GM18505 (cell line): ENCODE measurements at regions not wholly inside any gene's neighbourhood (a gene's known extent, or its start where the extent isn't known, plus 50 kb on each side); places are given as distances from the start of the nearest gene placed in this dataset.

Source experiments
- ATAC-seq: cut with Tn5 transposase; IDR thresholded peaks from one replicate; pipeline ENCODE4 v1.9.1; 2021; ENCODE audit not compliant: unreplicated experiment
- POLR2A ChIP-seq: IDR thresholded peaks from 4 replicates; pipeline ENCODE4 v1.6.1; 2011; ENCODE audit warnings: borderline replicate concordance; ENCODE audit not compliant: insufficient read depth, insufficient read length; ENCODE audit errors: extremely low read depth

GRCh38 chr6:140845701-140846100 is 1287.0 kb upstream of the GJE1 start:
- TF ChIP-seq POLR2A, result no peak
- ATAC-seq, result no peak

- ATAC-seq, result no peak
- TF ChIP-seq POLR2A, result no peak
Measured at GRCh38 chr6:140844167-140844566, 1288.6 kb upstream of the GJE1 start.

GRCh38 chr6:140833408-140833807 is 1299.3 kb upstream of the GJE1 start:
- ATAC-seq, result no peak
- no peak for TF ChIP-seq POLR2A

GRCh38 chr6:140830666-140831065 is 1302.1 kb upstream of the GJE1 start:
- ATAC-seq, result no peak
- TF ChIP-seq POLR2A, result no peak

GRCh38 chr6:140828856-140829255 is 1303.9 kb upstream of the GJE1 start:
- ATAC-seq, result no peak
- TF ChIP-seq POLR2A, result no peak

GRCh38 chr6:140827593-140827992 is 1305.1 kb upstream of the GJE1 start:
- no peak for TF ChIP-seq POLR2A
- ATAC-seq, result no peak

- no peak for TF ChIP-seq POLR2A
- ATAC-seq, result no peak
Measured at GRCh38 chr6:140825731-140826130, 1307.0 kb upstream of the GJE1 start.

GRCh38 chr6:140824595-140824994 is 1308.1 kb upstream of the GJE1 start:
- ATAC-seq, result no peak
- no peak for TF ChIP-seq POLR2A

- ATAC-seq, result no peak
Measured at GRCh38 chr6:140821196-140821595, 1311.5 kb upstream of the GJE1 start.

GRCh38 chr6:140817176-140817575 is 1315.5 kb upstream of the GJE1 start:
- TF ChIP-seq POLR2A, result no peak
- no peak for ATAC-seq

More at GRCh38 chr6:140821196-140821595, 1311.5 kb upstream of the GJE1 start:
- no peak for TF ChIP-seq POLR2A

- no peak for TF ChIP-seq POLR2A
- no peak for ATAC-seq
Measured at GRCh38 chr6:140816681-140817080, 1316.0 kb upstream of the GJE1 start.

- ATAC-seq, result no peak
- TF ChIP-seq POLR2A, result no peak
Measured at GRCh38 chr6:140812636-140813035, 1320.1 kb upstream of the GJE1 start.

GRCh38 chr6:140811642-140812041 is 1321.1 kb upstream of the GJE1 start:
- ATAC-seq, result no peak
- no peak for TF ChIP-seq POLR2A

GRCh38 chr6:140809694-140810101 is 1323.0 kb upstream of the GJE1 start:
- ATAC-seq, result peak; percentile 84
- no peak for TF ChIP-seq POLR2A

- ATAC-seq, result no peak
Measured at GRCh38 chr6:140806431-140806830, 1326.3 kb upstream of the GJE1 start.

More at GRCh38 chr6:140806431-140806830, 1326.3 kb upstream of the GJE1 start:
- TF ChIP-seq POLR2A, result no peak
